HepG2 (cell line): ENCODE measurements at regions not wholly inside any gene's neighbourhood (a gene's known extent, or its start where the extent isn't known, plus 50 kb on each side); places are given as distances from the start of the nearest gene placed in this dataset.

Source experiments
- ASH2L ChIP-seq: fragments of 300-600, 200-600 bp; sonication (generic); IDR thresholded peaks from 2 replicates; pipeline ENCODE4 v1.7.0; 2017; ENCODE audit warnings: low read depth, mild to moderate bottlenecking, moderate library complexity, mixed read lengths, low read length; ENCODE audit not compliant: insufficient read length
- GABPB1 ChIP-seq: IDR thresholded peaks from 2 replicates; pipeline ENCODE4 v1.6.1; 2016; ENCODE audit warnings: mild to moderate bottlenecking, missing genetic modification reagents, moderate library complexity, missing compliant biosample characterization
- HDAC1 ChIP-seq: sonication (generic); formaldehyde crosslinking; IDR thresholded peaks from 2 replicates; pipeline ENCODE4 v1.5.1; 2020; ENCODE audit warnings: mild to moderate bottlenecking, missing genetic modification reagents
- HOXA3 ChIP-seq: sonication (generic); formaldehyde crosslinking; IDR thresholded peaks from 2 replicates; pipeline ENCODE4 v1.5.0; 2020; ENCODE audit warnings: missing genetic modification reagents
- KLF12 ChIP-seq: sonication (generic); formaldehyde crosslinking; IDR thresholded peaks from 2 replicates; pipeline ENCODE4 v1.4.0; 2020; ENCODE audit warnings: missing genetic modification reagents, borderline replicate concordance
- MIER3 ChIP-seq: IDR thresholded peaks from 2 replicates; pipeline ENCODE4 v1.6.1; 2016; ENCODE audit warnings: missing compliant biosample characterization, borderline replicate concordance
- NCOA2 ChIP-seq: sonication (generic); formaldehyde crosslinking; IDR thresholded peaks from 2 replicates; pipeline ENCODE4 v1.8.0; 2022; ENCODE audit warnings: inconsistent platforms
- NCOA5 ChIP-seq: sonication (generic); formaldehyde crosslinking; IDR thresholded peaks from 2 replicates; pipeline ENCODE4 v1.4.0; 2020; ENCODE audit warnings: missing genetic modification reagents
- NFYC ChIP-seq: IDR thresholded peaks from 2 replicates; pipeline ENCODE4 v1.6.1; 2016; ENCODE audit warnings: missing genetic modification reagents, missing compliant biosample characterization
- RBM22 ChIP-seq: fragments of 200-400 bp; formaldehyde crosslinking; optimal IDR thresholded peaks from 2 replicates; pipeline ENCODE3; 2017; ENCODE audit warnings: mild to moderate bottlenecking, low read length, moderate library complexity
- RFXANK ChIP-seq: IDR thresholded peaks from 2 replicates; pipeline ENCODE4 v1.6.1; 2016
- SIX4 ChIP-seq: sonication (generic); formaldehyde crosslinking; IDR thresholded peaks from 2 replicates; pipeline ENCODE4 v1.4.0; 2020; ENCODE audit warnings: missing genetic modification reagents
- THYN1 ChIP-seq: sonication (generic); formaldehyde crosslinking; IDR thresholded peaks from 2 replicates; pipeline ENCODE4 v1.8.1; 2023; ENCODE audit warnings: low read depth, mild to moderate bottlenecking, moderate library complexity, missing genetic modification reagents, borderline replicate concordance
- U2AF1 ChIP-seq: fragments of 200-400 bp; formaldehyde crosslinking; optimal IDR thresholded peaks from 2 replicates; pipeline ENCODE3; 2017; ENCODE audit warnings: mild to moderate bottlenecking, low read depth, low read length
- ZBTB20 ChIP-seq: sonication (generic); formaldehyde crosslinking; IDR thresholded peaks from 2 replicates; pipeline ENCODE4 v1.8.1; 2023; ENCODE audit warnings: missing genetic modification reagents, low read depth, mild to moderate bottlenecking, borderline replicate concordance
- ZNF10 ChIP-seq: sonication (generic); formaldehyde crosslinking; IDR thresholded peaks from 2 replicates; pipeline ENCODE4 v1.4.0; 2020; ENCODE audit warnings: mild to moderate bottlenecking, low read depth, missing genetic modification reagents, borderline replicate concordance
- ZNF124 ChIP-seq: sonication (generic); formaldehyde crosslinking; IDR thresholded peaks from 2 replicates; pipeline ENCODE4 v1.4.0; 2020; ENCODE audit warnings: missing genetic modification reagents
- ZNF260 ChIP-seq: sonication (generic); formaldehyde crosslinking; IDR thresholded peaks from 2 replicates; pipeline ENCODE4 v1.4.0; 2020; ENCODE audit warnings: missing genetic modification reagents, low read depth, mild to moderate bottlenecking, borderline replicate concordance
- ZNF33A ChIP-seq: sonication (generic); formaldehyde crosslinking; IDR thresholded peaks from 2 replicates; pipeline ENCODE4 v1.5.1; 2020; ENCODE audit warnings: missing genetic modification reagents, mild to moderate bottlenecking, moderate library complexity, borderline replicate concordance
- ZNF713 ChIP-seq: sonication (generic); formaldehyde crosslinking; IDR thresholded peaks from 2 replicates; pipeline ENCODE4 v1.4.0; 2020; ENCODE audit warnings: mild to moderate bottlenecking, missing genetic modification reagents
- TF ChIP-seq, protein P1 (sequence below): sonication (generic); formaldehyde crosslinking; IDR thresholded peaks from 2 replicates; pipeline ENCODE4 v1.5.0; 2020; ENCODE audit warnings: missing genetic modification reagents
- TF ChIP-seq, protein P2 (sequence below): sonication (generic); formaldehyde crosslinking; IDR thresholded peaks from 2 replicates; pipeline ENCODE4 v1.4.0; 2020; ENCODE audit warnings: missing genetic modification reagents, borderline replicate concordance
- TF ChIP-seq, protein P3 (sequence below): IDR thresholded peaks from 2 replicates; pipeline ENCODE4 v1.6.1; 2016
- TF ChIP-seq, protein P4 (sequence below): sonication (generic); formaldehyde crosslinking; IDR thresholded peaks from 2 replicates; pipeline ENCODE4 v1.5.1; 2020; ENCODE audit warnings: missing genetic modification reagents, mild to moderate bottlenecking, borderline replicate concordance

DNA sequence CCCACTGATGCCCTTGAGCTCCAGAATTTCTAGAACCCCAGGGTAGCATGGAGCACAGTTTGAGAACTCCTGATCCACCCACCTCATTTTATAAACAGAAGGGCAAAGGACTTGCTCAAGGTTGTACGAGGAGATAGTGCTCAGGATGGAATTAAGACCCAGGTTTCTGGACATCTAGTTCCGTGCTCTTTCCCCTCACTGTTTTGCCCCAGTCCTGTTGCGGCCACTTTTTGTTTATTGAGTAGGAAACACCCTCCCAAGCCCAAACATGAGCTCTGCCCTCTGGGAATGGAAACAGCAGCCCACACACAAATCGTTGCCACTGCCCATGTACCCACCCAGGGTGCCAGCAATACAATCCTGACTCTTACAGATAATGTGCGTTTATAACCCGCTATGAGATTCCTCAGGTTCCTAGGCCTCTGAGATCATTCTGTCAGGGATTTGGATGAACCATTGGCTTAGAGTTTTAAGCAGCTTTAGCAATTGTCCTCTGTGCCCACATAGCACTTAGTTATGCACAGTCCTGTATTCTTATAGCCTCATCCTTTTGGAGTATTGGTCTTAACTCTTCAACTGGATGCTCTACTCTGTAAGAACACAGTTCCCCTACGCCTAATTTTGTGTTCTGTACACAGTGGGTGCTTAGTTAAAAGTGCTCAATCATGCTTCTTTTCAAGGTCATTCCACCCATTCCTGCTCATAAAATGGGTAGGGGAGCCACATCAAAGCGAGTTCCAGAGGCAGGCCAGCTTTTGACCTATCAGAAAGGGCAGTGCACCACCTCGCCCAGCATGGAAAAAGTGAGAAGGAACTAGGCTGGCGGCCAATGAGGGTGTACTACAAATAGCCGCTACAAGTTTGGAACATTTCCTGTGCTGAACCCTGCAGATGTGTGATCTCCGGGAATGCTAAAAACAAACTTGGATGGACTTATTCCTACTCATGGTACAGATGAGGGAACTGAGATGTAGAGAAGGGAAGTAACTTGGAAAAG lies 60.3 kb upstream of the IGFBP2 start (continued):
- no peak for TF ChIP-seq NCOA5 (CRISPR knock-in tag)
- TF ChIP-seq NFYC (CRISPR knock-in tag): peak; percentile 51
- TF ChIP-seq MIER3 (CRISPR knock-in tag): no peak; the same call in 1 of the 2 replicates
- TF ChIP-seq, protein P1, sequence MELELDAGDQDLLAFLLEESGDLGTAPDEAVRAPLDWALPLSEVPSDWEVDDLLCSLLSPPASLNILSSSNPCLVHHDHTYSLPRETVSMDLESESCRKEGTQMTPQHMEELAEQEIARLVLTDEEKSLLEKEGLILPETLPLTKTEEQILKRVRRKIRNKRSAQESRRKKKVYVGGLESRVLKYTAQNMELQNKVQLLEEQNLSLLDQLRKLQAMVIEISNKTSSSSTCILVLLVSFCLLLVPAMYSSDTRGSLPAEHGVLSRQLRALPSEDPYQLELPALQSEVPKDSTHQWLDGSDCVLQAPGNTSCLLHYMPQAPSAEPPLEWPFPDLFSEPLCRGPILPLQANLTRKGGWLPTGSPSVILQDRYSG (CRISPR knock-in tag): no peak
- no peak for TF ChIP-seq ZNF713
- 0 out of 2 replicates have a peak, but pooled peaks have one; percentile 41 for TF ChIP-seq ZBTB20 (CRISPR knock-in tag)
- TF ChIP-seq HOXA3 (CRISPR knock-in tag): no peak
- TF ChIP-seq ZNF260 (CRISPR knock-in tag): no peak
- TF ChIP-seq SIX4 (CRISPR knock-in tag): no peak
- TF ChIP-seq ZNF10 (CRISPR knock-in tag): no peak
- no peak for TF ChIP-seq U2AF1
- TF ChIP-seq KLF12 (CRISPR knock-in tag): no peak
- TF ChIP-seq, protein P2, sequence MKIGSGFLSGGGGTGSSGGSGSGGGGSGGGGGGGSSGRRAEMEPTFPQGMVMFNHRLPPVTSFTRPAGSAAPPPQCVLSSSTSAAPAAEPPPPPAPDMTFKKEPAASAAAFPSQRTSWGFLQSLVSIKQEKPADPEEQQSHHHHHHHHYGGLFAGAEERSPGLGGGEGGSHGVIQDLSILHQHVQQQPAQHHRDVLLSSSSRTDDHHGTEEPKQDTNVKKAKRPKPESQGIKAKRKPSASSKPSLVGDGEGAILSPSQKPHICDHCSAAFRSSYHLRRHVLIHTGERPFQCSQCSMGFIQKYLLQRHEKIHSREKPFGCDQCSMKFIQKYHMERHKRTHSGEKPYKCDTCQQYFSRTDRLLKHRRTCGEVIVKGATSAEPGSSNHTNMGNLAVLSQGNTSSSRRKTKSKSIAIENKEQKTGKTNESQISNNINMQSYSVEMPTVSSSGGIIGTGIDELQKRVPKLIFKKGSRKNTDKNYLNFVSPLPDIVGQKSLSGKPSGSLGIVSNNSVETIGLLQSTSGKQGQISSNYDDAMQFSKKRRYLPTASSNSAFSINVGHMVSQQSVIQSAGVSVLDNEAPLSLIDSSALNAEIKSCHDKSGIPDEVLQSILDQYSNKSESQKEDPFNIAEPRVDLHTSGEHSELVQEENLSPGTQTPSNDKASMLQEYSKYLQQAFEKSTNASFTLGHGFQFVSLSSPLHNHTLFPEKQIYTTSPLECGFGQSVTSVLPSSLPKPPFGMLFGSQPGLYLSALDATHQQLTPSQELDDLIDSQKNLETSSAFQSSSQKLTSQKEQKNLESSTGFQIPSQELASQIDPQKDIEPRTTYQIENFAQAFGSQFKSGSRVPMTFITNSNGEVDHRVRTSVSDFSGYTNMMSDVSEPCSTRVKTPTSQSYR (CRISPR knock-in tag): no peak
- TF ChIP-seq, protein P3, sequence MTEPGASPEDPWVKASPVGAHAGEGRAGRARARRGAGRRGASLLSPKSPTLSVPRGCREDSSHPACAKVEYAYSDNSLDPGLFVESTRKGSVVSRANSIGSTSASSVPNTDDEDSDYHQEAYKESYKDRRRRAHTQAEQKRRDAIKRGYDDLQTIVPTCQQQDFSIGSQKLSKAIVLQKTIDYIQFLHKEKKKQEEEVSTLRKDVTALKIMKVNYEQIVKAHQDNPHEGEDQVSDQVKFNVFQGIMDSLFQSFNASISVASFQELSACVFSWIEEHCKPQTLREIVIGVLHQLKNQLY (CRISPR knock-in tag): peak; percentile 12; the same call in 1 of the 2 replicates
- TF ChIP-seq RFXANK (CRISPR knock-in tag): no peak
- no peak for TF ChIP-seq RBM22
- TF ChIP-seq, protein P4, sequence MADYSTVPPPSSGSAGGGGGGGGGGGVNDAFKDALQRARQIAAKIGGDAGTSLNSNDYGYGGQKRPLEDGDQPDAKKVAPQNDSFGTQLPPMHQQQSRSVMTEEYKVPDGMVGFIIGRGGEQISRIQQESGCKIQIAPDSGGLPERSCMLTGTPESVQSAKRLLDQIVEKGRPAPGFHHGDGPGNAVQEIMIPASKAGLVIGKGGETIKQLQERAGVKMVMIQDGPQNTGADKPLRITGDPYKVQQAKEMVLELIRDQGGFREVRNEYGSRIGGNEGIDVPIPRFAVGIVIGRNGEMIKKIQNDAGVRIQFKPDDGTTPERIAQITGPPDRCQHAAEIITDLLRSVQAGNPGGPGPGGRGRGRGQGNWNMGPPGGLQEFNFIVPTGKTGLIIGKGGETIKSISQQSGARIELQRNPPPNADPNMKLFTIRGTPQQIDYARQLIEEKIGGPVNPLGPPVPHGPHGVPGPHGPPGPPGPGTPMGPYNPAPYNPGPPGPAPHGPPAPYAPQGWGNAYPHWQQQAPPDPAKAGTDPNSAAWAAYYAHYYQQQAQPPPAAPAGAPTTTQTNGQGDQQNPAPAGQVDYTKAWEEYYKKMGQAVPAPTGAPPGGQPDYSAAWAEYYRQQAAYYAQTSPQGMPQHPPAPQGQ (CRISPR knock-in tag): no peak
- TF ChIP-seq ZNF124: 0 out of 2 replicates have a peak, but pooled peaks have one; percentile 46
- TF ChIP-seq ASH2L: no peak
- TF ChIP-seq NCOA2 (CRISPR knock-in tag): peak; percentile 46
- no peak; the same call in 1 of the 2 replicates for TF ChIP-seq GABPB1 (CRISPR knock-in tag)
- no peak for TF ChIP-seq ZNF33A (CRISPR knock-in tag)
- no peak for TF ChIP-seq THYN1
- TF ChIP-seq HDAC1: peak; percentile 7; the same call in 1 of the 2 replicates
